Epithelial cell of proximal tubule (primary cell): ENCODE measurements at regions not wholly inside any gene's neighbourhood (a gene's known extent, or its start where the extent isn't known, plus 50 kb on each side); places are given as distances from the start of the nearest gene placed in this dataset.
"Not testable (repeated sequence)": the region's sequence is repeated elsewhere in the genome, so short reads cannot be mapped to it uniquely, and the experiment has no call there.

ENCODE experiments used
- DNase-seq: peaks from one replicate; pipeline ENCODE4 v3.0.0-alpha.2; 2011; ENCODE audit warnings: low read depth
- H3K4me3 ChIP-seq: 2 replicates; pipeline ENCODE4 v1.5.1; 2011; ENCODE audit warnings: low read depth, mild to moderate bottlenecking, low read length
- TF ChIP-seq, protein P1 (sequence below): conservative IDR thresholded peaks from 2 replicates; pipeline ENCODE4 v1.5.1; 2012; ENCODE audit warnings: low read depth, mild to moderate bottlenecking, low read length

GRCh38 chr13:111626371-111627305 lies 306.2 kb downstream of the TEX29 start:
- no peak for DNase-seq
- TF ChIP-seq, protein P1, sequence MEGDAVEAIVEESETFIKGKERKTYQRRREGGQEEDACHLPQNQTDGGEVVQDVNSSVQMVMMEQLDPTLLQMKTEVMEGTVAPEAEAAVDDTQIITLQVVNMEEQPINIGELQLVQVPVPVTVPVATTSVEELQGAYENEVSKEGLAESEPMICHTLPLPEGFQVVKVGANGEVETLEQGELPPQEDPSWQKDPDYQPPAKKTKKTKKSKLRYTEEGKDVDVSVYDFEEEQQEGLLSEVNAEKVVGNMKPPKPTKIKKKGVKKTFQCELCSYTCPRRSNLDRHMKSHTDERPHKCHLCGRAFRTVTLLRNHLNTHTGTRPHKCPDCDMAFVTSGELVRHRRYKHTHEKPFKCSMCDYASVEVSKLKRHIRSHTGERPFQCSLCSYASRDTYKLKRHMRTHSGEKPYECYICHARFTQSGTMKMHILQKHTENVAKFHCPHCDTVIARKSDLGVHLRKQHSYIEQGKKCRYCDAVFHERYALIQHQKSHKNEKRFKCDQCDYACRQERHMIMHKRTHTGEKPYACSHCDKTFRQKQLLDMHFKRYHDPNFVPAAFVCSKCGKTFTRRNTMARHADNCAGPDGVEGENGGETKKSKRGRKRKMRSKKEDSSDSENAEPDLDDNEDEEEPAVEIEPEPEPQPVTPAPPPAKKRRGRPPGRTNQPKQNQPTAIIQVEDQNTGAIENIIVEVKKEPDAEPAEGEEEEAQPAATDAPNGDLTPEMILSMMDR: no peak

GRCh38 chr13:111627596-111627995 lies 307.2 kb downstream of the TEX29 start:
- TF ChIP-seq, protein P1: no peak
- no peak overlapping the region for H3K4me3 ChIP-seq
- DNase-seq: no peak

More at GRCh38 chr13:111626371-111627305, 306.2 kb downstream of the TEX29 start:
- H3K4me3 ChIP-seq: no peak overlapping the region

GRCh38 chr13:111629016-111629415 lies 308.6 kb downstream of the TEX29 start:
- H3K4me3 ChIP-seq: no peak overlapping the region
- TF ChIP-seq, protein P1: no peak
- DNase-seq: no peak

DNA sequence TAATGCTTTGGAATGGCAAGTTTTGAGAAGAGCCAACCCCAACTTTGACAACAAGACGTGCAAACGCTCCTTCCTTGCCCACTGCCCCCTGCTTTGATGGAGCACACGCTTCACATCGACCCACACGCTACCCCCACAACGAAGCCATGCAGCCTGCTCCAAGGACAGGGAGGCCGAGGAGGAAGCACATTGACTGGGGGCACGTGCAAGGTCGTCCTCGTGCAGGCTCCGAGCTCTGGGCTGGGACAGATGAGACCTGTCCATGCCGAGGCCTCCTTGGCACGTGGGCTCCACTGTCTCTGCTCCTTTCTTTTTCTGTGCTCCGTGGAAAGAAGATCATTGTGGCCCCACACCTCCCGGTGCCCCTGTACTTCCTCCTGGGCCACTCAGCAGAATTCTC lies 309.0 kb downstream of the TEX29 start:
- DNase-seq: no peak
- TF ChIP-seq, protein P1: no peak
- no peak overlapping the region for H3K4me3 ChIP-seq

DNA sequence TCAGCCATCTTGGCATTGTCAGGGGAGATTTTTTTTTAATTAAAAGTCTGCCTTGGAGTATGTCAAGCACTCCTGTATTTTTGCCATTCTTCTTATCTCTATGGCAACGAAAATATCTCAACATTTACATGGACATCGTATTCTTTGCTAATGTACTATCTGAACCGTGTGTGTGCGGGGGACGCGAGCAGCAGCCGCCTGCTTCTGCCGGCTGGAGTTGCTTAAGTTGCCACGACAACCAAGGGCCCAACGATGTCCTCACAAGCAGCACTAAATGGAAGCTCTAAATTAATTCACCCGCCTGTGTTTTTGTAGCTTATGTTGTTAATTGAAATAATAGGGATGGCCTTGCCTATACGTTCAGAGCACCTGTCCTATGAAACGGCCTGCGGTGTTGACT lies 309.5 kb downstream of the TEX29 start:
- DNase-seq: no peak
- TF ChIP-seq, protein P1: no peak
- no peak overlapping the region for H3K4me3 ChIP-seq

DNA sequence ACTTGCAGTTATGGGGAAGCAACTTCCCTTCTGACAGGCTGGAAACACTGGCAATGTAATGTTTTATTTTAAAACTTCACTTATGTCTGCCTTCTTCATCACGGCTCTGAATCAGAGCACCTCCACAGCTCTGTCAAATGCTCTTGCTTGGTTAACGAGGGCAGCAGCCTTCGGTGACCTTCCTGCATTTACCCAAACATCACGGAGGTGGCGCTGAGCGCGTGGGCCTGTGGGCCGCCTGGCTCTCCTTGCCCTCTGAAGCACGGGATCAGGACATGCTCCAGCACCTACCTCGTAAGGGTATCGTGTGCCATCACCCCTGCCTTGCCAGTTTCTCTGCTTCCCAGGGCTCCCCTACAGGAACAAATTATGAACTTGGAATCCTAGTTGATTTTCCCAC lies 310.0 kb downstream of the TEX29 start:
- TF ChIP-seq, protein P1: no peak
- no peak overlapping the region for H3K4me3 ChIP-seq
- DNase-seq: no peak

- not testable (repeated sequence) for H3K4me3 ChIP-seq, DNase-seq
These were observed 310.8 kb downstream of the TEX29 start for GRCh38 chr13:111631271-111631670.
